Fibroblast of peridontal ligament (primary cell): ENCODE measurements at regions not wholly inside any gene's neighbourhood (a gene's known extent, or its start where the extent isn't known, plus 50 kb on each side); places are given as distances from the start of the nearest gene placed in this dataset.
"Not testable (repeated sequence)": the region's sequence is repeated elsewhere in the genome, so short reads cannot be mapped to it uniquely, and the experiment has no call there.

ENCODE experiments used
- DNase-seq: peaks from one replicate; pipeline ENCODE4 v3.0.0-alpha.2; 2010; ENCODE audit errors: extremely low read depth

DNA sequence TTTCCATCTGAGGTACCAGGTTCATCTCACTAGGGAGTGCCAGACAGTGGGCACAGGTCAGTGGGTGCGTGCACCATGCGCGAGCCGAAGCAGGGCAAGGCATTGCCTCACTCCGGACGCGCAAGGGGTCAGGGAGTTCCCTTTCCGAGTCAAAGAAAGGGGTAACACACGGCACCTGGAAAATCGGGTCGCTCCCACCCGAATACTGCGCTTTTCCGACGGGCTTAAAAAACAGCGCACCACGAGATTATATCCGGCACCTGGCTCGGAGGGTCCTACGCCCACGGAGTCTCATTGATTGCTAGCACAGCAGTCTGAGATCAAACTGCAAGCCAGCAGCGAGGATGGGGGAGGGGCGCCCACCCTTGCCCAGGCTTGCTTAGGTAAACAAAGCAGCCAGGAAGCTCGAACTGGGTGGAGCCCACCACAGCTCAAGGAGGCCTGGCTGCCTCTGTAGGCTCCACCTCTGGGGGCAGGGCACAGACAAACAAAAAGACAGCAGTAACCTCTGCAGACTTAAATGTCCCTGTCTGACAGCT, 242.5 kb downstream of the CYLC2 start:
- DNase-seq = not testable (repeated sequence)

DNA sequence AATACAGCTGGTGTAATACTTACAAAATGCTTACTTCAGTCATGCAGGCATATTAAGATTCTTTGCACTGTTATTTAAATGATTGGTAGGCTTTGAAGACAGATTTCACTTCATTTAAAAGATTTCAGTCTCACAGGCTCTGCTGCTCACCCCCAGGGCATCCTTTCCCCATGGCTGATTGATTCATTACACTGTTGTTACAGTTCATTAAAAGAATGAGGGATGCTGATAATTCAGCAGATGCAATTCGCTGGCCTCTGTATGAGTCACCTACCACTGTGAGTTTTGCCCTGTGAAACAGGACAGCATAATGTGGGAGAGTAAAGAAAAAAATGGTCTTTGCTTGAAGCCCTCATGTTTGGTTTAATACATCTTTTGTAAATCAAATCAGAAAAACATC, 246.9 kb downstream of the CYLC2 start:
- DNase-seq = no peak

DNA sequence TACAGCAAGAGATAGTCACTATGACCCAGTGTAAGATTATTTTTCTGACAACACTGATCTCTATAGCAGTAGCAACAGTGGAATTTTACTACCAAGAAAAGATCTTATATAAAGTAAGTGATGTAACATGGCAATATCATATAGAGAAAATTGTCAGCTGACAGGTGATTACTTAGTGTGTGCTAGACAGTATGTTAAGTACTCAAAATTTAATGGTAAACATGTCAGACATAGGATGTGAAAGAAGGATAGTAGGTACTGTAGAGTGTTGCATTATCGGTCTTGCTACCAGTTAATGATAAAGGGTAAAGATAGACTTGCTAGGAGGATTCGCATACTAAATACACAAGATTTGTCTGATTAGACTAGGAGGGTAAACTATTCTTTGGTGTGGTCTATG, 247.4 kb downstream of the CYLC2 start:
- DNase-seq = no peak

DNA sequence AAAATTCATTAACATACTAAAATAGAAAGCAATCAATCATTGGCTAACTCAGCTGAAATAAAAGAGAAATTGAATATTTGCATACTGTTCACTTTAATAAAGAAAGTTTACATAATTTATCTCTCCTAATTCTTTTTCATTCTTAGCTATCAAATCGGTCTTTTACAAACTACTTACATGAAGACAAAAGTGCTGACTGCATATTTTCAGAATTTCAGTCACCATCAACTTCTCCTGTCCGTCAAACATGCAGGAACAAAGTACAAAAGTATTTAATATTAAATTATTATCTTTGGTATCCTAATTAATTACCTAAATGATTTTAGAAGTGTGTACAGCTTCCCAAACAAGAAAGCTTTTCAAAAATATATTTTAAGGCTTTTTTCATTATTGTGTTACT, 248.4 kb downstream of the CYLC2 start:
- no peak for DNase-seq

DNA sequence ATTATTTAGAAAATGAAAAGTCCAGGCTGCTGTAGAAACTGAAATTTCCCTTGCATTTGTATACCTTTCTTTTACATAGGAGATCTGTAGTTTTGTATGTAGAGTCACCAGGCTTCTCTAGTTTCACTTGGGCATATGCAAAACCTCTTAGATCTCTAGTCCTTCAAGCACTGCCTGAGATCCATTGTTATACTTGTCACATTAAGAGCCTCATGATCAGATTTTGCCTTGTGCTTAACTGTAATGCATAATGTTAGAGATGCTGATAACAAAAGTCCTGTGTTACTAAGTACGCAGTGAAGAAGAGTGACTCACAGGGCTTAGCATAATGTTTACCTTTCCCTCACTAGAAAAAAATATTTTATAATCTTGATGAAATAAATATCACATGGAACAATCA, 250.2 kb downstream of the CYLC2 start:
- DNase-seq = no peak

DNA sequence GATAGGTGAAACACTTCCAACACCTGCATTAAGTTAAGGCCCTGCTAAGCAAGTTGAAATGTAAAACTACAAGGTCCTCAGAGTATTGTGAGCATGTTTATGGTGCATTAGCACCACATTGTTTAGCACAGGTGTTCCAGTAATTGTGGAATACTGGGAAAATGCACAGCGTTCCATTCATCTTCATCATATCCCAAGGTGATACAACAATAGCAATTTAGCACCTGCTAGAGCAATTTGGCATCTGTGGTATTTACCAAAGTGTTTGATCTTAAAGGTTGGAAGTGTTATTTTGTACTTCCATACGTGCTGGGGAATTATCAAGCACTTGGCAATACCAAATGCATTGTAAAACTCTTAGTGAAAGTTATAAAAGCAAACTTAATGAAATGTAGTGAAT, 266.8 kb downstream of the CYLC2 start:
- no peak for DNase-seq

DNA sequence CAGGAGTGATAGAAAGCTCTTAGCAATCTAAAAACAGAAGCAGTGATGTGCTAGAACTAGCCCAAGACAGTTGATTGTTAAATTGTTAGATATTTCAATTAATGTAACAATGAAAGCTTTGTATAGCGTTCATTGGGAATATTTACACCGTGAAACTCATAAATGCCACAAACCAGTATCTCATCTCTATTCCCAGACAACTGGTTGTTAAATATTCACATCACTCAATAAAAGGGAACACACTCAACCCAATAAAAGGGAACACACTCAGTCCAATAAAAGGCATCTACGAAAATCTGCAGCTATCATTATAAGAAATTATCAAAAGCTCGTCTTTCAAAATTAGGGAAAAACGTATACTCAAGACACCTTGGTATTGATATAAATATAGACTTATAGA, 270.9 kb downstream of the CYLC2 start:
- no peak for DNase-seq

DNA sequence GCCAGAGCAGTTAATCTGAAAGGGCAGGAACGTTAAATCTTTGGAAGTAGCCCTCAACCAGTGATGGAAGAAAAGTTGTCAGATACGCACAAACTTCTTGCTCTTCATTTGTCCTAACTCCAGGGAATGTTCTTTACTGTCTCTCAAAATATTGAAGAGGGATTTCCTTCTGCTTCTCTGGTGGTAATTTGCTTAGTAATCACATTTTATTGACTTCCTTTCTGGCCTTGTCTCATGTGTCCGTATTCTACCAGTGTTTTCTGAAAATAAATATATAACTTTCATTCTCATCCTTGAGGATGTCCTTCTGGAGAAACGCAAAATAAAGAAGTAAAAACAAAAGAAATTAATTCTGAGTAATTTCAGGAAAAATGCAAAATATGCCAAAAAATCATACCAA, 282.1 kb downstream of the CYLC2 start:
- DNase-seq = no peak

DNA sequence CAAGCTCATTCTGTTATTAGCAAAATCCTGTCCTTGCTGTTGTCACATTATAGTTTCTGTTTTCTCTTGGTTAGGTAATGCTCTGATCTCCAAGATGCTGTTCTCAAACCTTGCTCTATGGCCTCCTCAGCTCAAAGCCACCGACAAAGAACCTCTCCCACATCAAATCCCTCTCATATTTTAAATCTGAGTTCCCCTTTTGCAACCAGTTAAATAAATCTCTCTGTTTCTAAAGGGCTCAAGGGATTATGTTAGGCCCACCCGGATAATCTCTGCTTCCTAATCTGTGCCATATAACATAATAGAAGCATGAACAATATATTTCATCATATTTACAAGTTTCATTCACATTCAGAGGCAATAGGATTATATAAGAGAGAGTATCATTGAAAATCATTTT, 286.0 kb downstream of the CYLC2 start:
- no peak for DNase-seq

DNA sequence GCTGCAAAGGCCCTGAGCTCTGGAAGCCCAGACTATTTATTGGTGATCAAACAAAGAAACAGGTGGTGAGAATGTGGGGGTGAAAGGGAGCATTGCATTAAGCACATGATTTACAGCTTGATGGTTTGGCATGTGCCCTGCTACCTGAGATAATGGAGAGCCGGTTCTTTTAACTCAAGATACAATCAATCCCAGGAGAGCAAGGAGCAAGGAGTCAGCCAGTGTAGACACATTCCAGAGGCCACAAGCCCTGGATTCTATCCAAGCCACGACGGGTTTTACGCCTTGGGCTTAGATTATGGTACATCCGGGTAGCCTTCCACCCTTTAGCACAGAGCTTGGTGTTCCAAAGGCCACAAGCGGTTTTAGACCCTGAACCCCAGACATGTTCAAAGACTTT, 292.2 kb downstream of the CYLC2 start:
- DNase-seq = no peak

DNA sequence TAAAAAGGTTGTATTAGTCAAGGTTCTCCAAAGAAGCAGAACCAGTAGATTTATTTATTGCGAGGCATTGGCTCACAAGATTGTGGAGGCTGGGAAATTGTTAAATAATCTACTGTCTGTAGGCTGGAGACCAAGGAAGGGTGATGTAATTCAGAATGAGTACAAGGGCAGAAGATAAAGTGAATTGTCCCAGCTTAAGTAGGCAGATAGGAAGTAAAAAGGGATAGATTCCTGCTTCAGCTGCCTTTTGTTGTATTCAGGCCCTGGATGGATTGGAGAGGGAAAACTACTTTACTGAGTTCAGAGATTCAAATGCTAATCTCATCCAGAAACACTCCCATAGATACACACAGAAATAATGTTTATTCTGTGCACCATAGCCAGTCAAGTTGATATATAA, 301.1 kb downstream of the CYLC2 start:
- no peak for DNase-seq

DNA sequence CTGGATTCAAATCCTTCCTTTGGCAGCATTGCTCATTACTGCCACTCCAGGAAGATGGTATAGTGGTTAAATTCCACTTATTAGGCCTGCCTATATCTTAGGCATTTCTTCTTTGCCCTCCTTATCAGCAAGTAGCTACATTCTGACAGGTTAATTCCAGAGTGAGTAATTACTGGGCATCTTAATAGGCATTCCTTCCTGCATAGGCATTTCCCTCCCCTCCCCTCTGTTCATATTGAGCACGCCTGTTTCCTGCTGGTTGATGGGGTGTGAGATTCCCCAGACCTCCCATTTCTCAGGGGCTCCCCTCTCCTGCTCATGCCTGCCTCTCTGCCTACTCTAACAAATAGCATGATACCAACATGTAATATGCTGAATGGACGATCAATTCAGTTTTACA, 305.9 kb downstream of the CYLC2 start:
- DNase-seq = no peak

DNA sequence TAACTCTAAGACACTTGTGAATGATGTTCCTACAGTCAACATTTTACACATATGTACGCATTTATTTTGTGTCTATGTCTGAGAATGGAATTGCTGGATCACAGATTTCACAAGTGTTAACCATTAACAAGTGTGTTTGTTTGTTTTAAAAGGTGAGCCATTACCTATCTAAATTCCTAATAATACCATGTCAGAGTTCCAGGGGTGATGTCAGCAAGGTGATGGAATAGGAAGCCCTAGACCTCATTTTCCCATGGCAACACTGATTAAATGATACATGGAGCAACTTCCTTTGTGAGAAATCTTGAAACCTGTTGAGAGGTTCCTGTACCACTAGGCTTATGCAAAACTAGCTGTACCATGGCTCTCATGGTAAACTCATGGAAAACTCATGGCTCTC, 309.7 kb downstream of the CYLC2 start:
- DNase-seq = no peak

DNA sequence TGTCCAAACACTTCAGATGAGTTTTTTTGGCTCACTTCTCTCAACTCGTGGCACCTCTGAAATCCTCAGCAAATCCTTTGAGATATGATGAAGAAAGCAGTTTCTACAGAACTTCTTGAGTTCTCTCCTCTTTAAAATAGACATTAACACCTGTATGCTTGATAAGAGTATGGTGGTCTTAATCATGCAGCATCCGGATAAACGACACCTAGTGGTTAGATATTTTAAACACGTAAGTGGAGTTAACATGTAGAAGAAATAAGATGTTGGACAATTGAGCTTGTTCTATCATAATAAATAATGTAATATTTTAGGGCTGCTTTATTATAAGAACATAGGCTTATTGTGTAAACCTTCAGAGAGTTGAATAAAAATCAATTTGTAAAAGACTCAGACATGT, 324.8 kb downstream of the CYLC2 start:
- DNase-seq = no peak

DNA sequence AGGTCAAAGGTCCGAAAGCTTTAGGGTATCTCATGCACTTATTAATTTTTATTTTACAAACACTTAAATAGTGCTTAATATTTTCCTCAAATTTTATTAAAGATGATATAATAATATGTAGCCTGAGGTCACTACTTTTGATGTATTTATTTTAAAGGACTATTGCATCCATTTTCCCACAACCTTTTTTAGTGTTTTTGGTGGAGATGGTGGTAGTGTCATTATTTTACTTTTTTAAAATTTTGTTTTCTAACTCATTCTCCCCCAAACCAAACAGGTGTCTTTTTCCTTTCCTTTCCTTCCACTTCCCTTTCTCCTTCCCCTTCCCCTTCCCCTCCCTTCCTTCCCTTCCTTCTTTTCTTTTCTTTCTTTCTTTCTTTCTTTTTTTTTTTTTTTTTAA, 328.6 kb downstream of the CYLC2 start:
- no peak for DNase-seq

DNA sequence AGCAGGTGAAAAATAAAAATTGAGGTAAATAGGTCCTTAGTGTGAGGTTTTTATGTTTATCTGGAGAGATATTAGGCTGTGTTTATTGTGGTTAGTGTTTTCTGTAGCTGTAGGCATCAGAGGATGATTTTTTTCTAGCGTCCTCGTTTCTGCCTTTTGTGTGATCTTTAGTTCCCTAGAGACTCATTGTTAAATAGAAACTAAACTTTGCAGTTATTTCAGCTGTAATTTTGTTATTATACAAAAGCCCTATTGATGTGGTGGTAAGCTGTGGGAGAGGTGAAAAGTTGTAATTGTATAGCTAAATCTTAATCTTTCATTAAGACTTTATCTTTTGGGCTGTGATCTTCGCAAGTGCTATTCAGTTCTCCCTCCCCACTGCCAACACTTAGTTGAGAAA, 340.3 kb downstream of the CYLC2 start:
- no peak for DNase-seq

DNA sequence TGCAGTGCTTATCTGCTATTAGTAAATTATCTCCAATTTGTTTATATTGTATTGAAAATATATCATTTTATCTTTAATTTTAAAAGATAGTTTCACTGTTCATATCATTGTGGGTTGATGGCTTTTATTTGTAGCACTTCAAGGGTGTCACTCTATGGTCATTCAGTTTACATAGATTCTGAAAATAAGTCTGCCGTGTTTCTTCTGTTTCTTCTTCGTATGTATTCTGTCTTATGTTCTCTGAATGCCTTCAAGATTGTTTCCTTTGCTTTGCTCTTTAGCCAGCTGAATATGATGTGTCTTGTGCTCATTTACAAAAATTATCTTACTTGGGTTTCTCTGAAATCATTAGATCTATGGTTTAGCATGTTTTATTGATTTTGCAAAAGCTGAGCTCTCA, 359.9 kb downstream of the CYLC2 start:
- DNase-seq = no peak

DNA sequence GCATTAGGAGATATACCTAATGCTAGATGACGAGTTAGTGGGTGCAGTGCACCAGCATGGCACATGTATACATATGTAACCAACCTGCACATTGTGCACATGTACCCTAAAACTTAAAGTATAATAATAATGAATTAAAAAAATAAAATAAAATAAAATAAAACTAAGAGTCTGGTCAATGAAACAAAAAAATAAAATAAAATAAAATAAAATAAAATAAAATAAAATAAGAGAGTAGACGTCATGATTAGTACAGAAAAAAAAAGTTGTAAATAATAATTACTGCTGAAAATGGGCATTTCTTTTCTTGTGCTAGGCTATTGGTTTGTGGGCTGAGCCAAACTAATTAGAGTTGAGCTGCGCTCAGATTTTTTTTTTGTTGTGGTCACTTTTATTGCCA, 362.8 kb downstream of the CYLC2 start:
- DNase-seq = not testable (repeated sequence)

DNA sequence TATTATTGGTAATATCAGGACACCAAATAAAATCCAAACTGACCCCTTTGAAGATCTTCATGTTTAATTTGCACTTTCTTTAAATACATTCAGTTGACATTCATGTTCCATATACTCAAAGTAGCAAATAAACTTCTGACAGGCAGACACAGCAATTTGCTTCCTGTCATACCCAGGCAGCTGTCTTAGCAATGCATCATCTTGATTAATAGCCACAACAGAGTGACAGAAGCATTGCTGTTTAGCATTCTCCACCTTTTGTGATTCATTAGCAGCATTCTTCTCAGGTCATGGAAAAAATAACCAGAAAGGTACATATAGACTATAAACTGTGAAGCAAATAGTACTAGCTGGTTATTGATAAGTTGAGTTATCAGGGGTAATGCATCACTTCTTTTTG, 366.8 kb downstream of the CYLC2 start:
- no peak for DNase-seq

DNA sequence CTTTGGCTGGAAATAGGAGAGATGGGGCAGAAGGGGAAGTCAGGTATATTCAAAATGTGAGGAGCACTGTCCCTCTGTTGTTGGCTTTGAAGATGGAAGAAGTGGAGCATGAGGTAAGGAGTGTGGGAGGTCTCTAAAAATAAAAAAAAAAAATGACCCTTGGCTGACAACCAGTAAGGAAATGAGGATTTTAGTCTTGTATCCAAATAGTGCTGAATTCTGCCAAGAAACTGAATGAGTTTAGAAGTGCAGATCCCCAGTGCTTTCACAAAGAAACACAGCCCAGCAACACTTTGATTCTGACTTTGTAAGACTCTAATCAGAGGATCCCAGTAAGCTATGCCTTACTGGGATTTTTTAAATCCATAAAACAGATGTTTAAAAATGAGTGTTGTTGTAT, 367.9 kb downstream of the CYLC2 start:
- no peak for DNase-seq

DNA sequence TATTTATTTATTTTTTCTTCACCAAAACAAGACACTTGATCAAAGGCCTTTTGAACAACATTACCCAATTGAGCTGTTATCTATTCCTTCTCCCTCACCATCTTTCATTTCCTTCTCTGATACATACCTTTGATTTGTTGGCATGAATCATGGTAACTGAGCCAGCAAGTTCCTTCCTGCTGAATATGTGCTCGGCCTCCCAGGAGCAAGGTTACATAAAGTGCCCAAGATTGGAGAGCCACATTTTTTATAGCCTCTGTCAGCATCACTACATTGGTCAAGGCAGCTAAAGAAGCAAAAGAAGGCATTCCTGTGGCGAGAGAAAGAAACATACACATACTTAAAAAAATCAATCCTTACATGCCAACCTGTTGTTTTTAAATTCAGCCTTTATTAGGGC, 369.6 kb downstream of the CYLC2 start:
- DNase-seq = no peak

DNA sequence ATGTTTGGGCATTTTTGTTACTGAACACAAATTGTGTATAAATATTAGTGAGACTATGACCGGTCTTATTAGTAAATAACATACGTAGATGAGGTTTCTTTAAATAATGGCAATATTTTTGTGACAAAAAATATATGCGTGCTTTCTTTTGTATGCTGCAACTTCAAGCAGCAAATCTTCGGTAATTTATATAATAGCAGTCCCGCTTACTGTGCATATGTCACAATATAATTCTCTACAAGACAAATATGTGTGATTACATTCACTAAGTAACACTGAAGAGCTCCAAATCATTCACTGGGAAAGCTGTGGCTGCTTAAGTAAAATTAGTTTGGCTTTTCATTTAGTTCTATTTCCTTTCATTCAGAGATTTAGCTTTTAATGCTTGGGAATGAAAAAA, 376.0 kb downstream of the CYLC2 start:
- no peak for DNase-seq

DNA sequence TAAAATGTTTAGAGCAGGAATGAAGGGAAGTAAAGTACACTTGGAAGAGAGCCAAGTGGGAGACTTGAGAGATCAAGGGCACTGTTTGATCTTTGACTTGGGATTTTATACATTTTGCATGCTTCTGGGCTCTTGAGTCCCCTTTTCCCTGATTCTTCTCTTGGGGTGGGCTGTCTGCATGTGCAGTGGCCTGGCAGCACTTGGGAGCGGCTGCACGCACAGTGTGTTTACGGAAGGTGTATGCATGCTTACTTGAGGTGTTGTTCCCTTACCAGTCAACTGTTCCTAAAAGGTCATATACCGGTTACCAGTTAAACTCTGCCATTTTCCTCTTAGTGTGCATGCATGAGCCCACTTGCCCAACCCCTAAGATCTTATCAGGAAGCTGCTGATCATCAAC, 377.7 kb downstream of the CYLC2 start:
- no peak for DNase-seq

DNA sequence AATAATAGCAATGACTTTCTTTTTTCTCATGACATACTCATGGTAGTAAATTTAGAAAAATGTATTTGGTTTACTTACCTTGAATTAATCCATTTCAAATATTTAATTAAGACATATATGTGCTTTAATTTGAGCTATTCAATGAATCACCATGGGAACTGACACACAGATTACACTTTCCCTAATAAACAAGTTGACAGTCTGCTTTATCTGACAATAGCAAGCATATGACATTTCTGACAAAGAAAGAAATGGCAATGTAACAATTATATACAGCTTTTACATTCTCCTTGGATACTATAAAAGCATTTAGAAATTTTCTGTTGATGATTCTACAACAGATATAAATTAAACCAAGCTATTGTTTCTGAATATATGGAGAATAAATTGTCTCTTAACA, 382.5 kb downstream of the CYLC2 start:
- DNase-seq = no peak
